Liver (tissue), 8 donors: ENCODE measurements at regions not wholly inside any gene's neighbourhood (a gene's known extent, or its start where the extent isn't known, plus 50 kb on each side); places are given as distances from the start of the nearest gene placed in this dataset.

Experiments used
- DNase-seq: peaks from one replicate; pipeline ENCODE4 v3.0.0-alpha.2; 2017; ENCODE audit warnings: low spot score
- H3K27ac ChIP-seq, 2 donors: one replicate each; pipeline ENCODE4 v1.7.0; 2013; ENCODE audit warnings: inconsistent platforms in 2 of 2, low read length in 2 of 2, control low read depth in 1 of 2, low read depth in 1 of 2, mild to moderate bottlenecking in 1 of 2
- H3K27me3 ChIP-seq, 4 donors: one replicate each; pipeline versions ENCODE4 v1.6.1 to v1.7.0; 2013; ENCODE audit warnings: low read length in 3 of 4, inconsistent platforms in 1 of 4, mild to moderate bottlenecking in 1 of 4, moderate library complexity in 1 of 4; ENCODE audit not compliant: control insufficient read depth in 4 of 4, insufficient read depth in 4 of 4
- H3K36me3 ChIP-seq, 4 donors: one replicate each; pipeline versions ENCODE4 v1.6.1 to v1.7.0; 2013; ENCODE audit warnings: low read length in 3 of 4, mild to moderate bottlenecking in 3 of 4, low read depth in 1 of 4, moderate library complexity in 1 of 4; ENCODE audit not compliant: control insufficient read depth in 4 of 4, insufficient read depth in 3 of 4
- H3K4me1 ChIP-seq, 4 donors: one replicate each; pipeline versions ENCODE4 v1.6.1 to v1.7.0; 2013; ENCODE audit warnings: low read length in 3 of 4, mild to moderate bottlenecking in 3 of 4, moderate library complexity in 1 of 4; ENCODE audit not compliant: control insufficient read depth in 4 of 4, insufficient read depth in 4 of 4
- H3K4me3 ChIP-seq, 3 donors: one replicate each; pipeline versions ENCODE4 v1.6.1 to v1.7.0; 2013; ENCODE audit warnings: low read length in 3 of 3, control low read depth in 1 of 3, low read depth in 1 of 3, mild to moderate bottlenecking in 1 of 3
- H3K9ac ChIP-seq, 2 donors: one replicate each; pipeline ENCODE4 v1.7.0; 2013; ENCODE audit warnings: low read length in 2 of 2, mild to moderate bottlenecking in 2 of 2, moderate library complexity in 2 of 2, control low read depth in 1 of 2, low read depth in 1 of 2
- H3K9me3 ChIP-seq, 4 donors: one replicate each; pipeline versions ENCODE4 v1.6.1 to v1.7.0; 2013; ENCODE audit warnings: low read length in 3 of 4; ENCODE audit not compliant: control insufficient read depth in 4 of 4
- EGR1 ChIP-seq, 2 donors: IDR thresholded peaks; 2 replicates each; pipeline ENCODE4 v1.6.1; 2016 to 2018; ENCODE audit warnings: antibody characterized with exemption in 2 of 2, low read depth in 2 of 2
- FOXA1 ChIP-seq: IDR thresholded peaks from 2 replicates; pipeline ENCODE4 v1.6.1; 2016; ENCODE audit warnings: antibody characterized with exemption
- FOXA2 ChIP-seq: IDR thresholded peaks from 2 replicates; pipeline ENCODE4 v1.6.1; 2016; ENCODE audit warnings: antibody characterized with exemption
- GABPA ChIP-seq, 2 donors: IDR thresholded peaks in 1 of 2; conservative IDR thresholded peaks in 1 of 2; 2 replicates each; pipeline ENCODE4 v1.6.1; 2016; ENCODE audit warnings: antibody characterized with exemption in 2 of 2, mild to moderate bottlenecking in 1 of 2, moderate library complexity in 1 of 2
- HNF4A ChIP-seq, 2 donors: conservative IDR thresholded peaks; 2 replicates each; pipeline ENCODE4 v1.6.1; 2016; ENCODE audit warnings: antibody characterized with exemption in 2 of 2, mild to moderate bottlenecking in 2 of 2
- HNF4G ChIP-seq: IDR thresholded peaks from 2 replicates; pipeline ENCODE4 v1.6.1; 2016; ENCODE audit warnings: antibody characterized with exemption
- JUND ChIP-seq, 2 donors: IDR thresholded peaks; 2 replicates each; pipeline ENCODE4 v1.6.1; 2016; ENCODE audit warnings: antibody characterized with exemption in 2 of 2
- NR2F2 ChIP-seq: IDR thresholded peaks from 2 replicates; pipeline ENCODE4 v1.6.1; 2016; ENCODE audit warnings: antibody characterized with exemption
- RAD21 ChIP-seq, 2 donors: IDR thresholded peaks; 2 replicates each; pipeline ENCODE4 v1.6.1; 2016; ENCODE audit warnings: antibody characterized with exemption in 2 of 2, mild to moderate bottlenecking in 2 of 2
- RXRA ChIP-seq, 2 donors: IDR thresholded peaks; 2 replicates each; pipeline ENCODE4 v1.6.1; 2017 to 2018; ENCODE audit warnings: antibody characterized with exemption in 2 of 2, mild to moderate bottlenecking in 1 of 2
- SP1 ChIP-seq: IDR thresholded peaks from 2 replicates; pipeline ENCODE4 v1.6.1; 2018; ENCODE audit warnings: antibody characterized with exemption, mild to moderate bottlenecking
- TAF1 ChIP-seq: conservative IDR thresholded peaks from 2 replicates; pipeline ENCODE4 v1.6.1; 2016; ENCODE audit warnings: antibody characterized with exemption, mild to moderate bottlenecking
- YY1 ChIP-seq: IDR thresholded peaks from 2 replicates; pipeline ENCODE4 v1.6.1; 2016; ENCODE audit warnings: antibody characterized with exemption, mild to moderate bottlenecking
- WGBS: extraction: QIAGEN DNeasy Blood & Tissue Kit; methylation state at CpG from one replicate; pipeline ENCODE4 v1.1.7; 2013; 5-methylcytosine and 5-hydroxymethylcytosine counted together
- TF ChIP-seq, protein P1 (sequence below): IDR thresholded peaks from 2 replicates; pipeline ENCODE4 v1.6.1; 2016; ENCODE audit warnings: antibody characterized with exemption
- TF ChIP-seq, protein P2 (sequence below): fragments of 150-350 bp; IDR thresholded peaks from 2 replicates; pipeline ENCODE4 v1.5.1; 2017; ENCODE audit warnings: improper control_type of control experiment, low read depth, low read length; ENCODE audit not compliant: missing input control
- TF ChIP-seq, protein P3 (sequence below): IDR thresholded peaks from 2 replicates; pipeline ENCODE4 v1.6.1; 2016; ENCODE audit warnings: antibody characterized with exemption
- TF ChIP-seq, protein P4 (sequence below): IDR thresholded peaks from 2 replicates; pipeline ENCODE4 v1.6.1; 2016; ENCODE audit warnings: antibody characterized with exemption, mild to moderate bottlenecking
- TF ChIP-seq, protein P5 (sequence below): IDR thresholded peaks from 2 replicates; pipeline ENCODE4 v1.6.1; 2016; ENCODE audit warnings: antibody characterized with exemption
- donor health status: healthy.
- donor health status: healthy.
- donor health status: healthy.
- donor health status: healthy.
- donor health status: healthy.

DNA sequence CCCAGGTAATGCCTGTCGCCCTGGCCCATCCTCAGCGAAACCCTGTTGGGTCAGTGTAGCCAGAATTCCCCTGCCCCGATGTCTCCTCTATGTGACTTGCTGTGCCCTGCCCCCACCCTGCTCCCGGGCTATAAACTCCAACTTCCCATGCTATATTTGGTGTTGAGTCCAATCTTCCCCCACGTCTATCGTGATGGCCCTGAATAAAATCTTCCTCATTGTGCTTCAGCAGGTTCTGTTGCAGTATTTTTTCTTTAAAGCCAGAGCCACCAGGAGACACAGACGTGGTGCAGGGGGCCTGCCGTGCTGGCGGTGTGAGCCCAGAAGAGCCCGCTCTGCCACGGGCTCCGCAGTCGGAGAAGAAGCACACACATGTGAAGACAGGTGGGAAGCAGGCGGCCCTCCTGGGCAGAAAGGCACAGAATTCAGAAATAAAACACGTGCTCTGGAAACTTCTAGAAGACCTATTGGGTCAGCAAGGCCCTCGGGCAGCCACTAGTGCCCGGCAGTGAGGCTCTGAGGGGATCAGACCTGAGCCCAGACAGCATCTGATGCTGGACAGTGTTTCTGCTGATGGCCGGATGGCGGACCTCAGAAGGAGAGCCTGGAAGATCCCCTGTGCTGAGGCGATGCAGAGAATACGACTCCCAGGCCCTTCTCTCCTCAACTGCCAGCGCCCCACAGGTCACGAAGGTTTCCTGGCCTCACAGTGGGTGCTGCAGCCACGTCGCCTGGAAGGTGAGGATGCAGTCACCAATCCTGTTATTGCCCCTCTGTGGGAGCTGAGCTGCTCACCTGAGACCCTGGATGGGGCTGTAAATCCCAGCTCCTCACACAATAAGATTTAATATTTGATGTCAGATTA is 501.9 kb downstream of the BRD1 start:
- H3K9ac ChIP-seq: no peak overlapping the region
- WGBS: 76% methylated on average over 25 of the region's 25 CpGs
- no peak overlapping the region for H3K4me3 ChIP-seq
- no peak overlapping the region for H3K27ac ChIP-seq
- peaks cover 0 to 5% (median 2%) of the 10 kb centered on the region in 4 donors for H3K9me3 ChIP-seq
- peak; percentile 23 for DNase-seq
- peaks cover 0 to 8% (median 1%) of the 10 kb centered on the region in 4 donors for H3K27me3 ChIP-seq
- TF ChIP-seq RAD21 (IDR thresholded peaks at IDR 0.05) (no peak), NR2F2 (no peak), GABPA (IDR thresholded peaks at IDR 0.05 in 1 of 2, conservative IDR thresholded peaks at IDR 0.05 in 1 of 2) (no peak), SP1 (no peak), HNF4G (no peak), HNF4A (conservative IDR thresholded peaks at IDR 0.05) (no peak), FOXA2 (no peak), FOXA1 (no peak), YY1 (no peak), TAF1 (no peak), JUND (IDR thresholded peaks at IDR 0.05) (no peak), RXRA (IDR thresholded peaks at IDR 0.05) (no peak)
- TF ChIP-seq, protein P1, sequence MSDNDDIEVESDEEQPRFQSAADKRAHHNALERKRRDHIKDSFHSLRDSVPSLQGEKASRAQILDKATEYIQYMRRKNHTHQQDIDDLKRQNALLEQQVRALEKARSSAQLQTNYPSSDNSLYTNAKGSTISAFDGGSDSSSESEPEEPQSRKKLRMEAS: no peak
- TF ChIP-seq, protein P2, sequence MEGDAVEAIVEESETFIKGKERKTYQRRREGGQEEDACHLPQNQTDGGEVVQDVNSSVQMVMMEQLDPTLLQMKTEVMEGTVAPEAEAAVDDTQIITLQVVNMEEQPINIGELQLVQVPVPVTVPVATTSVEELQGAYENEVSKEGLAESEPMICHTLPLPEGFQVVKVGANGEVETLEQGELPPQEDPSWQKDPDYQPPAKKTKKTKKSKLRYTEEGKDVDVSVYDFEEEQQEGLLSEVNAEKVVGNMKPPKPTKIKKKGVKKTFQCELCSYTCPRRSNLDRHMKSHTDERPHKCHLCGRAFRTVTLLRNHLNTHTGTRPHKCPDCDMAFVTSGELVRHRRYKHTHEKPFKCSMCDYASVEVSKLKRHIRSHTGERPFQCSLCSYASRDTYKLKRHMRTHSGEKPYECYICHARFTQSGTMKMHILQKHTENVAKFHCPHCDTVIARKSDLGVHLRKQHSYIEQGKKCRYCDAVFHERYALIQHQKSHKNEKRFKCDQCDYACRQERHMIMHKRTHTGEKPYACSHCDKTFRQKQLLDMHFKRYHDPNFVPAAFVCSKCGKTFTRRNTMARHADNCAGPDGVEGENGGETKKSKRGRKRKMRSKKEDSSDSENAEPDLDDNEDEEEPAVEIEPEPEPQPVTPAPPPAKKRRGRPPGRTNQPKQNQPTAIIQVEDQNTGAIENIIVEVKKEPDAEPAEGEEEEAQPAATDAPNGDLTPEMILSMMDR: no peak
- TF ChIP-seq, protein P3, sequence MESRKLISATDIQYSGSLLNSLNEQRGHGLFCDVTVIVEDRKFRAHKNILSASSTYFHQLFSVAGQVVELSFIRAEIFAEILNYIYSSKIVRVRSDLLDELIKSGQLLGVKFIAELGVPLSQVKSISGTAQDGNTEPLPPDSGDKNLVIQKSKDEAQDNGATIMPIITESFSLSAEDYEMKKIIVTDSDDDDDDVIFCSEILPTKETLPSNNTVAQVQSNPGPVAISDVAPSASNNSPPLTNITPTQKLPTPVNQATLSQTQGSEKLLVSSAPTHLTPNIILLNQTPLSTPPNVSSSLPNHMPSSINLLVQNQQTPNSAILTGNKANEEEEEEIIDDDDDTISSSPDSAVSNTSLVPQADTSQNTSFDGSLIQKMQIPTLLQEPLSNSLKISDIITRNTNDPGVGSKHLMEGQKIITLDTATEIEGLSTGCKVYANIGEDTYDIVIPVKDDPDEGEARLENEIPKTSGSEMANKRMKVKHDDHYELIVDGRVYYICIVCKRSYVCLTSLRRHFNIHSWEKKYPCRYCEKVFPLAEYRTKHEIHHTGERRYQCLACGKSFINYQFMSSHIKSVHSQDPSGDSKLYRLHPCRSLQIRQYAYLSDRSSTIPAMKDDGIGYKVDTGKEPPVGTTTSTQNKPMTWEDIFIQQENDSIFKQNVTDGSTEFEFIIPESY: no peak
- no peaks in the 10 kb centered on the region for H3K4me1 ChIP-seq
- H3K36me3 ChIP-seq: no peaks in the 10 kb centered on the region

DNA sequence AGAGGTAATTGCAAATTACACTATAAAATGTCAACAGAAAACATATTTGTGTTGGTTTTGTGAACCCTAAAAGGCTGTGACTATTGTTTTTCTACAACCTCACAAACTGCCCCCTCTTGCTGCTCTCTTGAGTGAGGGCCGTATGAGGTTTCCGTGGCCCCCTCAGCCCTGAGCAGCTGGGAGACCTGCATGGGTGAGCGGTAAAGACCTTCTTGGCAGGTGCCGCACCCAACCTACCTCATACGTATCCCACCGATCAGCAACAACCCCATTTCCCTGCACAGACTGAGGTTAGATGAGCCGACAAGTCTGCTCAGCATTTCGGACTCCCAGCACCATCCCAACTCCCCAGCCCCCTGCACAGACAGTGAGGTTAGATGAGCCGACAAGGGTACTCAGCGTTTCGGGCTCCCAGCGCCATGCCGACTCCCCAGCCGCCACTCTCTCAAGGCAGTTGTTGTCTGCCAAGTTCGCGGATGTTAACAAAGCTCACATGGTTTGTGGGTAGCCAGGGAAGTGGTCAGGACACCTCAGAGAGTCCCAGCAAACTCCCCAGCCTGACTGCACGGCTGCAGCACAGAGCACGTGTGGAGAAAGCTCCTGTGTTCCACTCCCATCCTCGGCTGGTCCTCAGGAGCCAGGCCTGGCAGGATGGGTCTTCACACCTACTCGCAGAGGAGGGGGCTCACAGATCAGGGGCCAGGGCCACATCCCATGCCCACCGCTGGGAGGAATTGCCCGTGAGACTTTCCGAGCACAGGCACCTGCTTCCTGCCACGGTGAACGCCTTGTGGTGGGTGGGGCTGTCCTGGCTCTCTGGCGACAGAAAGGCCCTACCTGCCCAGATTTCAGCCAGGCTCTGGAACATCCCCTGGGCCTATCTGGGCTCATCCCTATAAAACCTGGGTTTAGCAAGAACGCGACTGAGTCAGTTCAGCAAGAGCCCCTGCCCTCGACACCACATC is 502.9 kb downstream of the BRD1 start:
- DNase-seq: peak; percentile 21
- TF ChIP-seq HNF4A (conservative IDR thresholded peaks at IDR 0.05) (no peak), HNF4G (no peak), SP1 (no peak), TAF1 (no peak), FOXA2 (no peak), RAD21 (IDR thresholded peaks at IDR 0.05) (no peak), EGR1 (IDR thresholded peaks at IDR 0.05; ENCODE audit: low read depth in 2 of 2) (no peak), FOXA1 (no peak), RXRA (IDR thresholded peaks at IDR 0.05) (no peak), JUND (IDR thresholded peaks at IDR 0.05) (no peak)
- TF ChIP-seq, protein P4, sequence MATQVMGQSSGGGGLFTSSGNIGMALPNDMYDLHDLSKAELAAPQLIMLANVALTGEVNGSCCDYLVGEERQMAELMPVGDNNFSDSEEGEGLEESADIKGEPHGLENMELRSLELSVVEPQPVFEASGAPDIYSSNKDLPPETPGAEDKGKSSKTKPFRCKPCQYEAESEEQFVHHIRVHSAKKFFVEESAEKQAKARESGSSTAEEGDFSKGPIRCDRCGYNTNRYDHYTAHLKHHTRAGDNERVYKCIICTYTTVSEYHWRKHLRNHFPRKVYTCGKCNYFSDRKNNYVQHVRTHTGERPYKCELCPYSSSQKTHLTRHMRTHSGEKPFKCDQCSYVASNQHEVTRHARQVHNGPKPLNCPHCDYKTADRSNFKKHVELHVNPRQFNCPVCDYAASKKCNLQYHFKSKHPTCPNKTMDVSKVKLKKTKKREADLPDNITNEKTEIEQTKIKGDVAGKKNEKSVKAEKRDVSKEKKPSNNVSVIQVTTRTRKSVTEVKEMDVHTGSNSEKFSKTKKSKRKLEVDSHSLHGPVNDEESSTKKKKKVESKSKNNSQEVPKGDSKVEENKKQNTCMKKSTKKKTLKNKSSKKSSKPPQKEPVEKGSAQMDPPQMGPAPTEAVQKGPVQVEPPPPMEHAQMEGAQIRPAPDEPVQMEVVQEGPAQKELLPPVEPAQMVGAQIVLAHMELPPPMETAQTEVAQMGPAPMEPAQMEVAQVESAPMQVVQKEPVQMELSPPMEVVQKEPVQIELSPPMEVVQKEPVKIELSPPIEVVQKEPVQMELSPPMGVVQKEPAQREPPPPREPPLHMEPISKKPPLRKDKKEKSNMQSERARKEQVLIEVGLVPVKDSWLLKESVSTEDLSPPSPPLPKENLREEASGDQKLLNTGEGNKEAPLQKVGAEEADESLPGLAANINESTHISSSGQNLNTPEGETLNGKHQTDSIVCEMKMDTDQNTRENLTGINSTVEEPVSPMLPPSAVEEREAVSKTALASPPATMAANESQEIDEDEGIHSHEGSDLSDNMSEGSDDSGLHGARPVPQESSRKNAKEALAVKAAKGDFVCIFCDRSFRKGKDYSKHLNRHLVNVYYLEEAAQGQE: no peak
- TF ChIP-seq, protein P5, sequence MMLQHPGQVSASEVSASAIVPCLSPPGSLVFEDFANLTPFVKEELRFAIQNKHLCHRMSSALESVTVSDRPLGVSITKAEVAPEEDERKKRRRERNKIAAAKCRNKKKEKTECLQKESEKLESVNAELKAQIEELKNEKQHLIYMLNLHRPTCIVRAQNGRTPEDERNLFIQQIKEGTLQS: no peak
- TF ChIP-seq, protein P1: no peak
- TF ChIP-seq, protein P3: no peak

More for the DNA sequence above, 502.9 kb downstream of the BRD1 start:
- Histone ChIP-seq H3K9ac (no peak overlapping the region), H3K36me3 (no peaks in the 10 kb centered on the region), H3K9me3 (peaks cover 0 to 5% (median 2%) of the 10 kb centered on the region in 4 donors), H3K27me3 (peaks cover 0 to 8% (median 1%) of the 10 kb centered on the region in 4 donors), H3K4me1 (no peaks in the 10 kb centered on the region), H3K4me3 (no peak overlapping the region), H3K27ac (no peak overlapping the region)
- WGBS: 81% methylated on average over 29 of the region's 29 CpGs
